SU-DHL-6 (cell line): ENCODE measurements at regions not wholly inside any gene's neighbourhood (a gene's known extent, or its start where the extent isn't known, plus 50 kb on each side); places are given as distances from the start of the nearest gene placed in this dataset.

ENCODE experiments used
- H2AFZ ChIP-seq: fragments of 200-600 bp; sonication (generic); 2 replicates; pipeline ENCODE4 v1.6.1; 2014; ENCODE audit warnings: low read depth, mild to moderate bottlenecking, moderate library complexity, mixed read lengths, antibody characterized with exemption, low read length; ENCODE audit not compliant: severe bottlenecking
- H3F3A ChIP-seq: fragments of 200-600 bp; shearing (Covaris generic); 2 replicates; pipeline ENCODE4 v1.6.0; 2016; ENCODE audit warnings: antibody characterized with exemption, mild to moderate bottlenecking; ENCODE audit not compliant: insufficient read depth
- H3K27ac ChIP-seq: fragments of 200-600 bp; sonication (generic); 2 replicates; pipeline ENCODE4 v1.5.1; 2016; ENCODE audit warnings: low read depth, mild to moderate bottlenecking, low read length, moderate library complexity, mixed read lengths
- H3K27me3 ChIP-seq: fragments of 200-600 bp; sonication (generic), shearing (Covaris generic); 2 replicates; pipeline ENCODE4 v1.6.0; 2014; ENCODE audit warnings: mild to moderate bottlenecking, low read length
- H3K36me3 ChIP-seq: fragments of 200-600 bp; sonication (generic); 2 replicates; pipeline ENCODE4 v1.6.1; 2014; ENCODE audit warnings: mild to moderate bottlenecking, low read length, mixed read lengths
- H3K4me2 ChIP-seq: fragments of 300-600, 200-600 bp; shearing (Covaris generic), sonication (generic); 2 replicates; pipeline ENCODE4 v1.6.0; 2014; ENCODE audit warnings: low read length, low read depth, mild to moderate bottlenecking; ENCODE audit not compliant: poor library complexity, severe bottlenecking
- H3K4me3 ChIP-seq: fragments of 200-600 bp; sonication (generic); 2 replicates; pipeline ENCODE4 v1.5.1; 2014; ENCODE audit warnings: antibody characterized with exemption, low read length, mild to moderate bottlenecking, mixed read lengths; ENCODE audit not compliant: insufficient read depth, poor library complexity, severe bottlenecking
- H3K79me2 ChIP-seq: fragments of 200-600 bp; sonication (generic); 2 replicates; pipeline ENCODE4 v1.6.1; 2014; ENCODE audit warnings: mild to moderate bottlenecking, low read length, moderate library complexity; ENCODE audit not compliant: insufficient read depth
- H3K9ac ChIP-seq: fragments of 200-600 bp; sonication (generic); 2 replicates; pipeline ENCODE4 v1.7.0; 2014; ENCODE audit warnings: mild to moderate bottlenecking, low read length
- H3K9me2 ChIP-seq: fragments of 200-600 bp; sonication (generic); replicated peaks from 2 replicates; pipeline ENCODE4 v1.6.1; 2014; ENCODE audit warnings: low read length; ENCODE audit not compliant: insufficient read depth
- H3K9me3 ChIP-seq: fragments of 200-600 bp; sonication (generic); 2 replicates; pipeline ENCODE4 v1.6.1; 2014; ENCODE audit warnings: low read length, mixed read lengths; ENCODE audit not compliant: insufficient read depth
- H4K20me1 ChIP-seq: fragments of 200-600 bp; sonication (generic); 2 replicates; pipeline ENCODE4 v1.6.1; 2014; ENCODE audit warnings: low read depth, mild to moderate bottlenecking, antibody characterized with exemption, low read length, moderate library complexity, mixed read lengths
- CTCF ChIP-seq: fragments of 200-600 bp; sonication (generic); IDR thresholded peaks from one replicate; pipeline ENCODE4 v1.5.1; 2017; ENCODE audit warnings: antibody characterized with exemption, mild to moderate bottlenecking, low read length, moderate library complexity; ENCODE audit not compliant: insufficient read depth, poor library complexity, severe bottlenecking
- EZH2phosphoT487 ChIP-seq: fragments of 200-600 bp; sonication (generic), shearing (Covaris generic); conservative IDR thresholded peaks from 2 replicates; pipeline ENCODE4 v1.6.1; 2018; ENCODE audit warnings: mild to moderate bottlenecking, antibody characterized with exemption, low read length, moderate library complexity, mixed read lengths

- Histone ChIP-seq H3K9ac (no peak overlapping the region), H3K4me3 (no peak overlapping the region), H3K79me2 (no peaks in the 10 kb centered on the region), H4K20me1 (no peaks in the 10 kb centered on the region), H3F3A (no peaks in the 10 kb centered on the region), H3K36me3 (no peaks in the 10 kb centered on the region), H3K27ac (no peak overlapping the region), H3K27me3 (peaks cover 3% of the 10 kb centered on the region; the same call in 1 of the 2 replicates), H3K4me2 (no peak overlapping the region), H3K9me3 (no peaks in the 10 kb centered on the region), H3K9me2 (no peaks in the 10 kb centered on the region), H2AFZ (no peak overlapping the region)
- TF ChIP-seq CTCF (no peak), EZH2phosphoT487 (no peak)
These were observed 294.4 kb upstream of the NPVF start for GRCh38 chr7:25522727-25523126.

- no peaks in the 10 kb centered on the region for H3K9me3 ChIP-seq
- H3F3A ChIP-seq = no peaks in the 10 kb centered on the region
- no peaks in the 10 kb centered on the region for H3K9me2 ChIP-seq
- no peak overlapping the region for H3K9ac ChIP-seq
- H3K27ac ChIP-seq = no peak overlapping the region
- H3K36me3 ChIP-seq = no peaks in the 10 kb centered on the region
- no peaks in the 10 kb centered on the region for H3K79me2 ChIP-seq
- H4K20me1 ChIP-seq = no peaks in the 10 kb centered on the region
- H3K4me2 ChIP-seq = no peak overlapping the region
- H3K27me3 ChIP-seq = no peaks in the 10 kb centered on the region
- TF ChIP-seq CTCF (no peak), EZH2phosphoT487 (no peak)
- no peak overlapping the region for H3K4me3 ChIP-seq
- H2AFZ ChIP-seq = no peak overlapping the region
These were observed 299.4 kb upstream of the NPVF start for GRCh38 chr7:25527665-25528170.

- H3F3A ChIP-seq = no peaks in the 10 kb centered on the region
- H3K27me3 ChIP-seq = no peaks in the 10 kb centered on the region
- H3K36me3 ChIP-seq = no peaks in the 10 kb centered on the region
- H3K9me2 ChIP-seq = no peaks in the 10 kb centered on the region
- no peak overlapping the region for H2AFZ ChIP-seq
- no peak for TF ChIP-seq EZH2phosphoT487
- no peak overlapping the region for H3K9ac ChIP-seq
- H4K20me1 ChIP-seq = no peaks in the 10 kb centered on the region
- H3K4me3 ChIP-seq = no peak overlapping the region
- H3K27ac ChIP-seq = no peak overlapping the region
- no peak overlapping the region for H3K4me2 ChIP-seq
- no peaks in the 10 kb centered on the region for H3K9me3 ChIP-seq
- H3K79me2 ChIP-seq = no peaks in the 10 kb centered on the region
These were observed 301.0 kb upstream of the NPVF start for GRCh38 chr7:25529320-25529719.

- Histone ChIP-seq H3K9ac (no peak overlapping the region), H2AFZ (no peak overlapping the region), H4K20me1 (no peaks in the 10 kb centered on the region), H3K36me3 (no peaks in the 10 kb centered on the region), H3K4me2 (no peak overlapping the region), H3K4me3 (no peak overlapping the region), H3K9me3 (no peaks in the 10 kb centered on the region), H3K79me2 (no peaks in the 10 kb centered on the region), H3K27me3 (no peaks in the 10 kb centered on the region; the same call in 1 of the 2 replicates), H3K27ac (no peak overlapping the region), H3K9me2 (no peaks in the 10 kb centered on the region), H3F3A (no peaks in the 10 kb centered on the region)
- TF ChIP-seq CTCF (no peak), EZH2phosphoT487 (no peak)
These were observed 308.6 kb upstream of the NPVF start for GRCh38 chr7:25536851-25537250.
